ENCODE measurements at regions not wholly inside any gene's neighbourhood (a gene's known extent, or its start where the extent isn't known, plus 50 kb on each side); places are given as distances from the start of the nearest gene placed in this dataset.
A peak's percentile ranks its signal among the peaks of the same experiment; 100 is the strongest.
"Not testable (repeated sequence)": the region's sequence is repeated elsewhere in the genome, so short reads cannot be mapped to it uniquely, and the experiment has no call there.

GRCh38 chr9:31185831-31186230, 1198.6 kb upstream of the ACO1 start:
- no peak for DNase-seq
- Histone ChIP-seq H3K4me1 (no peaks in the 10 kb centered on the region), H3K27me3 (no peaks in the 10 kb centered on the region), H3K9me3 (no peaks in the 10 kb centered on the region), H3K36me3 (no peaks in the 10 kb centered on the region), H3K4me3 (ENCODE audit: low read depth, low read length) (no peak overlapping the region)
- no peak for TF ChIP-seq CTCF (IDR thresholded peaks at IDR 0.05; ENCODE audit: low read depth, low read length)

DNA sequence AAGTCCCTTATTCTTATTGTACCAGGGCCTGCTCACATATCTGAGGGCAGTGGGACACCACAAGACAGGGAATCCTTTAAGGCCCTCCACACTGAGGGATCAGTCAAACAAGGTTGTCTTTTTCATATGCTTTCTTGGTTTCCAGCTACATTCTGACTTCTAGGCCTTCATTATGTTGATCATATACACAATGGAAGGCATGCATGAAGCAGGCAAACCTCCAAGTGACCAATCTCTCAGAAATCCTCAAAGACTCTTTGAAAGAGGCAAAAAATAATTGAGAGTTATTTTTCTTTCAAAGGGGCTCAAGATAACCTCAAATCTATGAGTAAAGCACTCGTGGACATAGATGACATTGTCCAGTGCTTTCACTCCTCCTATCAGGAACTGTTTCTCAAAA, 1195.9 kb upstream of the ACO1 start:
- no peak for TF ChIP-seq CTCF (IDR thresholded peaks at IDR 0.05; ENCODE audit: low read depth, low read length)
- no peaks in the 10 kb centered on the region for H3K27me3 ChIP-seq
- H3K4me3 ChIP-seq (ENCODE audit: low read depth, low read length), result no peak overlapping the region
- no peaks in the 10 kb centered on the region for H3K4me1 ChIP-seq
- H3K36me3 ChIP-seq, result no peaks in the 10 kb centered on the region
- no peaks in the 10 kb centered on the region for H3K9me3 ChIP-seq
- no peak for DNase-seq

DNA sequence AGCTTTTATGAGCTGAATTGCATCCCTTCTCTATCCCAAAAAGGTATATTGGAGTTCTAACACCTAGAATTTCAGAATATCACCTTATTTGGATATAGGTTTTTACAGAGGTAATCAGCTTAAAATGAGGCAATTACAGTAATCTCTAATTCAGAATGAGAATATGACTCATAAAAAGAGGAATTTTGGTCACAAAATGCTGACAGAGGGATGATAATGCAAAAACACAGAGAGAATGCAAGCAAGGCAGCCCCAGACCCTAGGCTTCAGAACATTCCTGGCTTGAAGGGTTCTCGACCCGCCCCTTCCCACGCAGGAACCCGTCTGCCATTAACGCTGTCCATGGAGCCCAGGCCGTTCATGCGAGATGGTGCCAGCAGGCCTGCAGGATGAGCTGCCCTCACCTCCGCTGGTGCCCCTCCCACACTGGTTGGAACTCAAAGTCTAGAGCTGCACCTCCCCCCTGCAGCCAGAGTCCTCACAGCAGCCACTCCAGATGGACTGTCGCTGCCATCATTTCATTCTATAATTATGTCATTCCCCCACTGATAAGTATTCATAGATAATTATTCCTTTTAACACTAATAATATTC, 1173.4 kb upstream of the ACO1 start:
- no peak for TF ChIP-seq CTCF (IDR thresholded peaks at IDR 0.05; ENCODE audit: low read depth, low read length)
- H3K9me3 ChIP-seq, result no peaks in the 10 kb centered on the region
- peak; percentile 18 for DNase-seq
- no peaks in the 10 kb centered on the region for H3K36me3 ChIP-seq
- no peaks in the 10 kb centered on the region; the same call in 1 of the 2 replicates for H3K27me3 ChIP-seq
- no peaks in the 10 kb centered on the region for H3K4me1 ChIP-seq
- H3K4me3 ChIP-seq (ENCODE audit: low read depth, low read length), result no peak overlapping the region

DNA sequence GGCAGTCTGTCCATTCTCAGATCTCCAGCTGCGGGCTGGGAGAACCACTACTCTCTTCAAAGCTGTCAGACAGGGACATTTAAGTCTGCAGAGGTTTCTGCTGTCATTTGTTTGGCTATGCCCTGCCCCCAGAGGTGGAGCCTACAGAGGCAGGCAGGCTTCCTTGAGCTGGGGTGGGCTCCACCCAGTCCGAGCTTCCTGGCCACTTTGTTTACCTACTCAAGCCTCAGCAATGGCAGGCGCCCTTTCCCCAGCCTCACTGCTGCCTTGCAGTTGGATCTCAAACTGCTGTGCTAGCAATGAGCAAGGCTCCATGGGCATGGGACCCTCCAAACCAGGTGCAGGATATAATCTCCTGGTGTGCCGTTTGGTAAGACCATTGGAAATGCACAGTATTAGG, 1154.5 kb upstream of the ACO1 start:
- not testable (repeated sequence) for DNase-seq; H3K27me3 ChIP-seq; H3K36me3 ChIP-seq; H3K4me3 ChIP-seq (ENCODE audit: low read depth, low read length); H3K4me1 ChIP-seq; H3K9me3 ChIP-seq

GRCh38 chr9:31232485-31232884, 1152.0 kb upstream of the ACO1 start:
- Histone ChIP-seq H3K36me3 (no peaks in the 10 kb centered on the region), H3K4me3 (ENCODE audit: low read depth, low read length) (no peak overlapping the region), H3K27me3 (no peaks in the 10 kb centered on the region), H3K4me1 (no peaks in the 10 kb centered on the region; the same call in 1 of the 2 replicates), H3K9me3 (no peaks in the 10 kb centered on the region)
- TF ChIP-seq CTCF (IDR thresholded peaks at IDR 0.05; ENCODE audit: low read depth, low read length), result no peak
- no peak for DNase-seq

- Histone ChIP-seq H3K27me3 (no peaks in the 10 kb centered on the region), H3K4me3 (ENCODE audit: low read depth, low read length) (no peak overlapping the region), H3K9me3 (no peaks in the 10 kb centered on the region), H3K4me1 (no peaks in the 10 kb centered on the region; the same call in 1 of the 2 replicates), H3K36me3 (no peaks in the 10 kb centered on the region)
- TF ChIP-seq CTCF (IDR thresholded peaks at IDR 0.05; ENCODE audit: low read depth, low read length), result no peak
- no peak for DNase-seq
Observed at GRCh38 chr9:31236344-31236743, 1148.1 kb upstream of the ACO1 start.

DNA sequence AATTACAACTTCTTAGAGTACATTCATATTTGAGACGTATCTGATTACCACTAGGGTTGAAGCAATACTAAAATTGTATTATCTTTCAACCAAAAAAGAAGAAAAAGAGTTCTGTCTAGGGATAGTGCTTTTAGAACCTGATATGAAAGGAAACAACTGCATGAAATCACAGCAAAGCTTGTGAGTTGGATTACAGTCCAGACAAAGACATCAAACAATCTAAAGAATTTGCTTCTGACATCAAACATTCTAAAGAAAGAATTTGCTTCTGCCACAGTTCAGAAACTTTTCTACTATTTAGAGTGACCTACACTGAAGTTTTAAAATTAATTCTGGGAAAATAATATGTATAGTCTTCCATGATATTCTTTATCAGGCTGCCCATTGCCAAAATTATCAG, 1141.1 kb upstream of the ACO1 start:
- H3K4me1 ChIP-seq, result no peaks in the 10 kb centered on the region; the same call in 1 of the 2 replicates
- no peaks in the 10 kb centered on the region for H3K27me3 ChIP-seq
- no peaks in the 10 kb centered on the region for H3K9me3 ChIP-seq
- H3K4me3 ChIP-seq (ENCODE audit: low read depth, low read length), result no peak overlapping the region
- no peak for TF ChIP-seq CTCF (IDR thresholded peaks at IDR 0.05; ENCODE audit: low read depth, low read length)
- no peak for DNase-seq
- H3K36me3 ChIP-seq, result no peaks in the 10 kb centered on the region
